H1 (cell line): ENCODE measurements at regions not wholly inside any gene's neighbourhood (a gene's known extent, or its start where the extent isn't known, plus 50 kb on each side); places are given as distances from the start of the nearest gene placed in this dataset.

Experiments
- BRCA1 ChIP-seq: IDR thresholded peaks from 2 replicates; pipeline ENCODE4 v1.6.1; 2012; ENCODE audit warnings: low read depth, low read length, improper control_type of control experiment

DNA sequence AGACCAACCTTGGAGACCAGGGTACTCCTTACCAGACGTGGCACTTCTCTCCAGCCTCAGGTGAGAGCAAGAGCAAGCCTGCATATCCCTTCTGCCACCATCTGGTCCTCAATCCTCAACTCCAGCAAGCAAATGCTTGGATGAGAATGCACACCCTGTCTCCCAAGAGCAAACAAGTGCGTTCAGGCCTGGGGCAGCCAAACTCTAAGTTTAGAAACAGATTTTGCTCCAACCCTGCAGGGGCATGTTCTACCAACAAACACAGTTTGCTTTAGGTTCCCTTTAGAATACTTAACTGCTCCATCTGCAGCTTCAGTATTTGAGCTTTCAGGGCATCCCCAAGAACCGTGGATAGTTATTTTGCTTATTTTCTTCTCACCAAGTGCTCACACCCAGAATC is 55.9 kb upstream of the FICD start (continued):
- no peak for TF ChIP-seq BRCA1
